GM12878 (cell line): ENCODE measurements at regions not wholly inside any gene's neighbourhood (a gene's known extent, or its start where the extent isn't known, plus 50 kb on each side); places are given as distances from the start of the nearest gene placed in this dataset.

Experiments used
- ATAC-seq: fragments of 200-7000 bp; cut with Tn5 transposase; 3 replicates; pipeline ENCODE4 v1.9.1; 2020; ENCODE audit warnings: mild to moderate bottlenecking, moderate library complexity
- BruUV-seq: library from RNA; stranded (reverse); fragments of 400-500 nt; replicated peaks from 2 replicates; lab custom pipeline; 2021; lab: Mats Ljungman, UMichigan
- CTCF ChIA-PET: fragments of 300-600 bp; sonication (Branson Sonifier 250); formaldehyde crosslinking; extraction: SDS; loops from one replicate; lab custom pipeline; 2021; ENCODE audit warnings: inconsistent platforms; lab: Yijun Ruan, JAX
- POLR2A ChIA-PET: fragments of 350-600 bp; formaldehyde crosslinking; extraction: SDS; loops from one replicate; lab custom pipeline; 2021; ENCODE audit warnings: inconsistent platforms; lab: Charles Lee
- RAD21 ChIA-PET: fragments of 300-600 bp; sonication (Branson Sonifier 250); formaldehyde crosslinking; loops from one replicate; lab custom pipeline; 2023; ENCODE audit warnings: antibody characterized with exemption; ENCODE audit not compliant: unreplicated experiment; lab: Charles Lee
- SMC1A ChIA-PET: fragments of 300-600 bp; sonication (Branson Sonifier 250); formaldehyde crosslinking; loops from one replicate; lab custom pipeline; 2023; ENCODE audit not compliant: unreplicated experiment, uncharacterized antibody; lab: Charles Lee
- DNase-seq: peaks from one replicate; pipeline ENCODE4 v3.0.0-alpha.2; 2011; ENCODE audit warnings: low read depth, low spot score
- FAIRE-seq: peaks from 3 replicates; lab custom pipeline; 2011; peaks lifted over from hg19 to GRCh38; lab: Jason Lieb, UNC
- H2AFZ ChIP-seq: 2 replicates; pipeline ENCODE4 v1.6.0; 2011; ENCODE audit warnings: low read depth, low read length, control low read depth; ENCODE audit not compliant: control insufficient read depth
- H3K27ac ChIP-seq: 2 replicates; pipeline ENCODE4 v1.5.1; 2011; ENCODE audit warnings: control low read depth; ENCODE audit not compliant: control insufficient read depth, insufficient read depth
- H3K27me3 ChIP-seq, 2 experiments: replicated peaks in 1 of 2; 2 replicates each; pipeline versions ENCODE4 v1.6.0 to v1.6.1; 2011; ENCODE audit warnings: low read length in 1 of 2; ENCODE audit not compliant: control insufficient read depth in 2 of 2, insufficient read depth in 2 of 2
- H3K36me3 ChIP-seq, 2 experiments: 2 replicates each; pipeline ENCODE4 v1.5.1; 2011; ENCODE audit warnings: low read length in 1 of 2; ENCODE audit not compliant: control insufficient read depth in 2 of 2, insufficient read depth in 2 of 2
- H3K4me1 ChIP-seq: 2 replicates; pipeline ENCODE4 v1.6.1; 2011; ENCODE audit warnings: mild to moderate bottlenecking, low read length, moderate library complexity, mixed read lengths; ENCODE audit not compliant: control insufficient read depth, insufficient read depth
- H3K4me2 ChIP-seq: 2 replicates; pipeline ENCODE4 v1.6.0; 2011; ENCODE audit warnings: control low read depth; ENCODE audit not compliant: control insufficient read depth, insufficient read depth
- H3K4me3 ChIP-seq: fragments of 200-600 bp; sonication (generic); 2 replicates; pipeline ENCODE4 v1.5.1; 2016
- H3K79me2 ChIP-seq: 2 replicates; pipeline ENCODE4 v1.6.0; 2011; ENCODE audit warnings: low read length; ENCODE audit not compliant: control insufficient read depth, insufficient read depth
- H3K9ac ChIP-seq: 2 replicates; pipeline ENCODE4 v1.8.0; 2011; ENCODE audit warnings: low read length, control low read depth, mixed read lengths; ENCODE audit not compliant: control insufficient read depth, insufficient read depth
- H3K9me3 ChIP-seq: replicated peaks from 3 replicates; pipeline ENCODE4 v1.5.1; 2011; ENCODE audit warnings: mild to moderate bottlenecking, low read length; ENCODE audit not compliant: control insufficient read depth, insufficient read depth
- H4K20me1 ChIP-seq: 2 replicates; pipeline ENCODE4 v1.6.0; 2011; ENCODE audit not compliant: control insufficient read depth, insufficient read depth
- BCL11A ChIP-seq: IDR thresholded peaks from 2 replicates; pipeline ENCODE4 v1.6.1; 2011; ENCODE audit warnings: low read depth, low read length
- CBX5 ChIP-seq: sonication (generic); IDR thresholded peaks from 2 replicates; pipeline ENCODE4 v1.6.1; 2016; ENCODE audit warnings: low read depth, moderate library complexity, mild to moderate bottlenecking, inconsistent platforms
- EZH2 ChIP-seq: IDR thresholded peaks from 2 replicates; pipeline ENCODE4 v1.6.1; 2012; ENCODE audit warnings: low read depth, mild to moderate bottlenecking, control low read depth, inconsistent platforms, low read length, borderline replicate concordance; ENCODE audit not compliant: control insufficient read depth
- FOS ChIP-seq: IDR thresholded peaks from 3 replicates; pipeline ENCODE4 v1.6.1; 2011; ENCODE audit warnings: borderline replicate concordance; ENCODE audit not compliant: insufficient read length; ENCODE audit errors: extremely low read depth
- IRF4 ChIP-seq: IDR thresholded peaks from 2 replicates; pipeline ENCODE4 v1.6.1; 2011; ENCODE audit warnings: low read depth, low read length
- MLLT1 ChIP-seq: fragments of 450-650 bp; IDR thresholded peaks from 2 replicates; pipeline ENCODE4 v1.6.1; 2016; ENCODE audit warnings: mild to moderate bottlenecking
- NFYA ChIP-seq: IDR thresholded peaks from 2 replicates; pipeline ENCODE4 v1.6.1; 2011; ENCODE audit warnings: low read depth, mild to moderate bottlenecking, low read length, improper control_type of control experiment, borderline replicate concordance
- RAD51 ChIP-seq: fragments of 450-650 bp; IDR thresholded peaks from 2 replicates; pipeline ENCODE4 v1.6.1; 2016; ENCODE audit warnings: moderate library complexity, mild to moderate bottlenecking, inconsistent platforms
- RUNX3 ChIP-seq: IDR thresholded peaks from 2 replicates; pipeline ENCODE4 v1.6.1; 2012; ENCODE audit warnings: low read length, inconsistent platforms
- SMAD1 ChIP-seq: fragments of 450-650 bp; IDR thresholded peaks from 2 replicates; pipeline ENCODE4 v1.6.1; 2018; ENCODE audit warnings: mild to moderate bottlenecking, low read depth; ENCODE audit not compliant: partially characterized antibody
- SMC3 ChIP-seq: IDR thresholded peaks from 2 replicates; pipeline ENCODE4 v1.6.1; 2011; ENCODE audit warnings: low read length, improper control_type of control experiment, borderline replicate concordance
- SUPT20H ChIP-seq: IDR thresholded peaks from 2 replicates; pipeline ENCODE4 v1.6.1; 2011; ENCODE audit warnings: low read depth, mild to moderate bottlenecking, low read length, moderate library complexity, borderline replicate concordance; ENCODE audit not compliant: control insufficient read depth
- SUZ12 ChIP-seq: fragments of 200-600 bp; sonication (generic); IDR thresholded peaks from one replicate; pipeline ENCODE4 v1.6.1; 2018; ENCODE audit warnings: antibody characterized with exemption, mild to moderate bottlenecking; ENCODE audit not compliant: unreplicated experiment
- TCF3 ChIP-seq: IDR thresholded peaks from 2 replicates; pipeline ENCODE4 v1.6.1; 2012; ENCODE audit warnings: low read depth, mild to moderate bottlenecking, low read length, borderline replicate concordance; ENCODE audit not compliant: insufficient read depth
- YY1 ChIP-seq: IDR thresholded peaks from 2 replicates; pipeline ENCODE4 v1.6.1; 2011; ENCODE audit warnings: low read depth, mild to moderate bottlenecking, low read length
- ZNF217 ChIP-seq: fragments of 450-650 bp; IDR thresholded peaks from 2 replicates; pipeline ENCODE4 v1.6.1; 2017; ENCODE audit warnings: antibody characterized with exemption, mild to moderate bottlenecking
- WGBS: methylation state at CpG from one replicate; pipeline ENCODE4 v1.1.6; 2016; ENCODE audit warnings: low lambda C conversion rate; ENCODE audit not compliant: insufficient replicate concordance, insufficient coverage; ENCODE audit errors: missing lambda C conversion rate; 5-methylcytosine and 5-hydroxymethylcytosine counted together
- in situ Hi-C: fragments of 300-500 bp; cut with MboI; formaldehyde crosslinking; loops from 9 replicates; pipeline ENCODE4 v1.14.3; 2018; ENCODE audit warnings: mixed read lengths
- intact Hi-C: fragments of 100-400 bp; cut with micrococcal nuclease; formaldehyde crosslinking; loops from one replicate; pipeline ENCODE4 v1.14.2; 2022; ENCODE audit not compliant: unreplicated experiment

DNA sequence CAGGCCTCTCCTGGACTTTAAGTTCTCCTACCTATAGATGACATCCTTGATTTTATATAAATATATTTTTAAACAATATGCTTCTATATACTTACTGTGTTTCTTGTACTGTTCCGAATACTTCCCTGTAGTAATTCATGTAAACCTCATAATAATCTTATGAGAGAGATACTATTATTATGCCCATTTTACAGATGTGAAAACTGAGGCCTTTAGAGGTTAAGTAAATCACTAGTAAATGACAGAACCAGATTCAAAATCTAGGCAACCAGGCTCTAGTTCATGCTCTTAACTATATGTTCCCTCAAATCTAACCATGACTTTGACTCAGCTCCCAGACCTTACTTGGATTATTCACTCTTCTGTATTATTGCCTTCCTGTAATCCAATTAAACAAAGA lies 243.0 kb upstream of the NR4A3 start:
- H3K9me3 ChIP-seq = no peaks in the 10 kb centered on the region
- SMC1A ChIA-PET = interaction anchor here (0.9 kb wide), 1 partner anchor 14 kb away, joined by 5 read pairs; no protein-coding TSS in a partner anchor
- BruUV-seq = no TSS peak
- no peaks in the 10 kb centered on the region for H3K36me3 ChIP-seq
- no peak overlapping the region for H3K4me3 ChIP-seq
- RAD21 ChIA-PET = no interaction called here
- H4K20me1 ChIP-seq = no peaks in the 10 kb centered on the region
- H3K4me1 ChIP-seq = peaks cover 6% of the 10 kb centered on the region; the same call in 1 of the 2 replicates
- intact Hi-C loops (no loop called here), in situ Hi-C loops (no loop called here)
- CTCF ChIA-PET = interaction anchor here (1.1 kb wide), 1 partner anchor 43 kb away, joined by 3 read pairs; no protein-coding TSS in a partner anchor
- 96% methylated on average over 1 of the region's 1 CpG for WGBS
- no peaks in the 10 kb centered on the region for H3K79me2 ChIP-seq
- no peak overlapping the region for H3K9ac ChIP-seq
- FAIRE-seq = no peak
- H3K27ac ChIP-seq = no peak overlapping the region
- no peak overlapping the region for H2AFZ ChIP-seq
- no peak for TF ChIP-seq SMAD1
- no peak for TF ChIP-seq SUZ12
- TF ChIP-seq MLLT1 = no peak
- no peak overlapping the region for H3K4me2 ChIP-seq
- H3K27me3 ChIP-seq = no peaks in the 10 kb centered on the region
- no peak for ATAC-seq
- no peak for DNase-seq
- POLR2A ChIA-PET = interaction anchor here (0.5 kb wide), 1 partner anchor 161 kb away, joined by 3 read pairs; no protein-coding TSS in a partner anchor

DNA sequence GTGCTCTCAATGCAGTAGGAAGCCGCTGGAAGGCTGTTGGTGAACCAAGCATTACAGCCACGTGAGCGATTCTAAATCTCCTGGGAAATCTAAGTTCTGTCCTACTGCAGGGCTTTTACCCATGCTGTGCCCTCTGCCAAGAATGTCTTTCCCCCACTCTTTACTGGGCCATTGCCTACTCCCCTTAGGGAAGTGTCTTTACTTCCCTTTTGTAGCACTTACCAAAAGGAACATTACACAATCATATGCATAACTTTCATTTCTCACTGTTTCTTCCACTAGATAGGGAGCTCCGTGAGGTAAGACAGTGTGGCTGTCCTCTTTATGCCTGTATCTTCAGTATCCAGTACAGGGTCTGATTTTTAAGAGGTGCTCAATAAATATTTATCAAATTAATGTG lies 241.7 kb upstream of the NR4A3 start:
- Histone ChIP-seq H3K27ac (no peak overlapping the region), H3K4me2 (no peak overlapping the region), H3K9me3 (no peaks in the 10 kb centered on the region; the same call in 2 of the 3 replicates), H3K27me3 (no peaks in the 10 kb centered on the region), H3K9ac (no peak overlapping the region), H2AFZ (no peak overlapping the region), H3K4me1 (peaks cover 6% of the 10 kb centered on the region; the same call in 1 of the 2 replicates), H3K4me3 (no peak overlapping the region), H3K36me3 (no peaks in the 10 kb centered on the region), H4K20me1 (no peaks in the 10 kb centered on the region), H3K79me2 (no peaks in the 10 kb centered on the region)
- RAD21 ChIA-PET = no interaction called here
- FAIRE-seq (no peak), DNase-seq (no peak), ATAC-seq (no peak)
- BruUV-seq = no TSS peak
- 72% methylated on average over 4 of the region's 4 CpGs for WGBS
- POLR2A ChIA-PET = no interaction called here
- CTCF ChIA-PET = no interaction called here
- intact Hi-C loops = no loop called here
- SMC1A ChIA-PET = interaction anchor here (1.5 kb wide), 1 partner anchor 10 kb away, joined by 6 read pairs; no protein-coding TSS in a partner anchor
- in situ Hi-C loops = no loop called here
- TF ChIP-seq RAD51 (no peak), SUZ12 (no peak), NFYA (no peak), TCF3 (no peak), SUPT20H (no peak), RUNX3 (no peak), ZNF217 (no peak), BCL11A (no peak), YY1 (no peak), EZH2 (no peak), SMAD1 (no peak), SMC3 (no peak), CBX5 (no peak), FOS (no peak), IRF4 (no peak)
